Hypothalamus (tissue), 51 donors: ENCODE measurements at regions not wholly inside any gene's neighbourhood (a gene's known extent, or its start where the extent isn't known, plus 50 kb on each side); places are given as distances from the start of the nearest gene placed in this dataset.

ENCODE experiments used
- DNase-seq, 51 donors: peaks; one replicate each; lab custom pipeline; 2025; lab: John Stamatoyannopoulos, UW

DNA sequence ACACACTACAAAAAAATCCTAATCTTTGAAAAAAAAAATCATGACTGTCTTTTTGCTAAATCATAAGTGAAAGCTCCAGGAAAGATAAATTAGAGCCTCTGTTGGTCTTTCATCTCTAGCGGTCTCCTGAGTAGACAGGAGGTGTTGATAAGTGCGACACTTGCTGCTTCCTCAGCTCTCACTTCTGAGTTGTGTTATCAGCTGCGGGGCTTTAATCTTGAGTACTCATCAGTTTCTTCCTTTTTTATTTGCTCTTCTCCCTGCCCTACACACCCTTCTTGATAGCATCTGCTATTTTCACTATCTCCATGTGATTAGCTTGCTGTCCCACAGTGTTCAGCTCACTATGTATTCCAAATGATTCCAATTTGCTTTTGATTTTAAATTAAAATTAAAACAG is 1449.2 kb downstream of the C4orf33 start:
- DNase-seq = no peak

DNA sequence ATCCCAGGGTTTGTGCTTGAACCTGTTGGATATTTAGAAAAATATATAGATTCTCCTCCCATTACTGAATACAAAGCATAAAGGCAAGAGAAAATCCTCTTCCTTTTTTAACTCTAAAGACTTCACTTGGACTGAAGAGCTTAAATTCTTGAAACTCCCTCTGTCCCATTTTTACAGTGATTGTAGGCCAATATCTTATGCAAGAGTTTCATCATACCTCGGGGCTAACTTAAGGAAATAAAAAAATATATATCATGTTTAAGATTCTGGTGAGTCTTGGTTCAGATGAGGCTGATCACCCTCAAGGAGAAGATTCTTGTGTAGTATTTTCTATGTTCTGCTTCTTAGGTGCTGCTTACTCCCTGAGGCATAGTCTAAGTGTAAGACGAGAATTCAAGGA is 1449.6 kb downstream of the C4orf33 start:
- DNase-seq = no peak

DNA sequence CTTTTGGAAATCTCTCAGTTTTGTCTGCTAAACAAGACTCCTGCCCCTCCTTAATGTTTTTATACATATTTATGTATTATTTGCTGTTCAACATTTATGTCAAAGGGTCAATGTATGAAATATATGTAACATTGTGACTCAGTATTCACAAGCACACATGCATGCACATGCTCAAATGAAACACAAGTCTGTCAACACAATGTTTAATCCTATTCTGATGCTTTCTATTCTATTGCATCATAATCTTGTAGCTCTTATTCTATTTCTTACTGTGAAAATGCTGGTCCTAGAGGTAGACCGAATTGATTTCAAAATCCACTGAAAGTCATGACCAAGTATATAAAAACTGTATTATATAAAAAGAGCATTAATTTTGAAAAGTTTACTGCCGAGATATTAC is 1463.3 kb downstream of the C4orf33 start:
- no peak for DNase-seq

DNA sequence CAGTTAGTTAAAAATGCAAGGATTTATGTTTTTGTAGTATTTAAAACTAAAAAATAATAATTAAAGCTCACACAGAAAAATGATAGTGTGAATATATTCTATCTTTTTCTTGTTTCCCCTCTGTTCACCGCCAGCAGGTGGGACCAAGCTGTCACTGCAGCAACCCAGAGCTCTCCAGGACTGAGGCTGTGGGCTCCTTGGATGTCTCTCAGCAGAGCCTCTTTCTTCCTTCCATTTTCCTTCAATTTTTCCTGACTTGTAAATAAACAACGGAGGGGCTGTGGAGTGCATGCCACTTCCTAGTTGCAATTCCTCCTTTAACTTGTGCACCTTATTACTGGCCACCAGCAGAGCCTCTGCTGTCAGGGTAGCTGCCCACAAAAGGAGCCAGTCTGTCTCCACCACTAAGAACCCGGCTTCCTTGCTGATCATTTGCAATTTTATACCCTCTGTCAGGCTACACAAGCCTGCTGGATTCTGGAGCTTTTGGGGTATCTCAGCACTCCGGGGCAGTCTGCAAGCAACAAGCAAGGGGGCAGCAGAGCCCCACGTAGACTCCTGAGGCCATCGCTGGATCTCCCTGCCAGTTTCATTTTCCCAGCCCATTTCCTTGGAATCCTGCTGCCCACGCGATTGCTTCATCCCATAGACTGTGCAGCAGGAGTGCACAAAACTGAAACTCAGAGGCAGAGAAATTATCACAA is 1467.4 kb downstream of the C4orf33 start:
- DNase-seq = peak in 37 of 51 donors; percentile 0 to 46 (median 10)

- no peak for DNase-seq
Measured at GRCh38 chr4:130563889-130564418, 1468.0 kb downstream of the C4orf33 start.

- DNase-seq = no peak
Measured at GRCh38 chr4:130568746-130569145, 1472.8 kb downstream of the C4orf33 start.

GRCh38 chr4:130573742-130574141 is 1477.8 kb downstream of the C4orf33 start:
- no peak for DNase-seq

DNA sequence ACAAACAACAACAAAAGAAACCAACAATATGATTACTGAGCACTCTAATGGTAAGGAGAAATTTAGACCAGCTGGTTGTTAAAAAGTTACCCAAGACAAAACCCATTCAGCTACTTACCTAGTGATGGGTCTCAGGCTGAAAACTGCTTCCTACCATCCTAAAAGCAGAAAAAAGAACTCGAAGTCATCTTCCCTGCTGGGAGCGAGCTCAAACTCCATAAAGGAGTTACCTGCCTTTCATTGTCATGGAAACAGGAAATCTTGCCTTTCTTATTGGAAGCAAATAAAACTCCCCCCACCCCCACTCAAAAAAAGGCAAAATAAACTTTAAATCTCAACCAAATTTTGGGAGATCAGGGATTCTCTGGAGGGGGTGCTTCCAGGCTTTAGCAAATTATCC is 1478.3 kb downstream of the C4orf33 start:
- no peak for DNase-seq

- no peak for DNase-seq
Measured at GRCh38 chr4:130576218-130576617, 1480.3 kb downstream of the C4orf33 start.

- DNase-seq = no peak
Measured at GRCh38 chr4:130591091-130591490, 1495.1 kb downstream of the C4orf33 start.

GRCh38 chr4:130600706-130601105 is 1504.8 kb downstream of the C4orf33 start:
- DNase-seq = no peak

DNA sequence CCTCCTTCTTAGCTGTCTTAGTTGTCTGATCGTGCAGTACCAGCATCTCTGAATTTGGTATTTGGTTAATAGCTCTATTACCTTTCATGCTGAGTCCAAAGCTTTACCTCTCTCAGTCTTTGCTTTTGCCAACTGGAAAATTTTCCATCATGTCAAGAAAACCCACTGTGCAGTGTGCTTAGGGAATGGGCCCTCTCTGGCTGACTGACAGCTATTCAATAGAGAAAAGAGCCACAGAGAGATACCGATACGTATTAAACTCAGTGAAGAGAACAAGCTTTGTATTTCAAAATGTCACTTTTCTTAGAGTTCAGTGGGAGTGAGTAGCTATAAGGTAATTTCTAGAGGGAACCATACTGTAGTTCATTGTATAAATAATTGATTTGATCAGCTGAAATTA is 1507.1 kb downstream of the C4orf33 start:
- no peak for DNase-seq

- DNase-seq = no peak
Measured at GRCh38 chr4:130608121-130608520, 1512.2 kb downstream of the C4orf33 start.

GRCh38 chr4:130628531-130628930 is 1532.6 kb downstream of the C4orf33 start:
- no peak for DNase-seq

GRCh38 chr4:130632731-130633604 is 1537.0 kb downstream of the C4orf33 start:
- DNase-seq = no peak

- no peak for DNase-seq
Measured at GRCh38 chr4:130636486-130636885, 1540.5 kb downstream of the C4orf33 start.

- DNase-seq = no peak
Measured at GRCh38 chr4:130640592-130640991, 1544.6 kb downstream of the C4orf33 start.

DNA sequence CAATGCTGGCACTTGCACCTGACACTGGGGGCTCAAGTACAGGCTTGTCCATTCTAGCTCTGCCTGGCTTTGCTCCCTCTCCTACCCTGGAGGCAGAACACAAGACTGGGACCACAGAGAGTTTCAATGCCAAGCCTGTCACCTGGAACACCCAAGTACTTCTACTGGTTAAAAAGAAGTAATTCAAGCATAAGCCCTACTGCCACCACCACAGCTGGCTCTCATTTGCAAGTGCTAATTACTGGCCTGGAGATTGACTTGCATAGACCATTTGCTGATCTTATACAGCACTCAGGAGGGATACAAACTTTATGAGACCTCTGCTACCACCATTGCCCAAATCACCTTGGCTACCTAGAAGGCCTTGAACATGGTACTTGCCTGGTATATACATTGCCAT is 1550.9 kb downstream of the C4orf33 start:
- DNase-seq = no peak

DNA sequence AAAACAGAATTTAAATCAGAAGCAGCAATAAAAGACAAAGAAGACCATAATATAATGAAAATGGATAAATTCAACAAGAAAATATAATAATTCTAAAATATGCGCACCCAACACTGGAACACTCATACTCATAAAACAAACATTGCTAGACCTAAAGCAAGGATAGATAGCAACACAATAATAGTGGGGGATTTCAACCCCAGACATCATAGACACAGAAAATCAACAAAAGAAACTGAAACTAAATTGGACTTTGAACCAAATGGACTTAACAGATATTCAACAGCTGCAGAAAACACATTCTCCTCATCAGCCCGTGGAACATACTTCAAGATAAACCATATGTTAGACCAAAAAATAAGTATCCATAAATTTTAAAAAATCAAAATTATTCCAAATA is 1552.6 kb downstream of the C4orf33 start:
- no peak for DNase-seq

- no peak for DNase-seq
Measured at GRCh38 chr4:130653842-130654241, 1557.9 kb downstream of the C4orf33 start.

DNA sequence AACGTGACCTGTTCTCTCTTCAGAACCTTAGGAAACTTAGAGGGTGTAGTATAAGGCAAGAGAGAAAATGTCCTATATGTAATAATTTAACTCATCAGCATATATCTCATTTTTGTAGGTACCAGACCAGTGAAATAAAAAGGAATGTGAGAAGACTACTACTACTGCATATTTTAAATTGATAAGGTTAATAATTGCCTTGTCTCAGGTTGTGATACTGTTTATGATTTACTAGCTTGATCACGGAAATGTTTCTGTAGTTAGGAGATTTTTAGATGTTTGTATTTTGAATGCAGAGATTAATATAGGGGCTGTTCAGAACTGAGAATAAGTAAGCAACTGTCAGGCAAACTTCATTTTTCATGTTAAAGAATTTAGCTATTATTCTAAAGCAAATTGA is 1563.4 kb downstream of the C4orf33 start:
- no peak for DNase-seq

GRCh38 chr4:130668859-130669258 is 1572.9 kb downstream of the C4orf33 start:
- no peak for DNase-seq
